ENCODE measurements at regions not wholly inside any gene's neighbourhood (a gene's known extent, or its start where the extent isn't known, plus 50 kb on each side); places are given as distances from the start of the nearest gene placed in this dataset.

- Histone ChIP-seq H3K27me3 (ENCODE audit: insufficient read depth, low read length) (no peaks in the 10 kb centered on the region), H2AFZ (ENCODE audit: low read depth, low read length) (no peak overlapping the region), H3K36me3 (ENCODE audit: insufficient read depth, low read length) (no peaks in the 10 kb centered on the region), H3K4me1 (ENCODE audit: insufficient read depth, low read length) (no peaks in the 10 kb centered on the region), H3K4me3 (ENCODE audit: insufficient read depth, low read depth, low read length) (no peak overlapping the region), H3K27ac (ENCODE audit: low read depth, low read length) (no peak overlapping the region), H3K9me3 (ENCODE audit: insufficient read depth, low read depth, low read length) (no peaks in the 10 kb centered on the region), H3K79me2 (ENCODE audit: insufficient read depth, low read length) (no peaks in the 10 kb centered on the region), H3K9ac (ENCODE audit: low read length) (no peak overlapping the region), H3K4me2 (ENCODE audit: low read length) (no peak overlapping the region), H4K20me1 (ENCODE audit: insufficient read depth, low read length) (no peaks in the 10 kb centered on the region)
- TF ChIP-seq, protein P1, sequence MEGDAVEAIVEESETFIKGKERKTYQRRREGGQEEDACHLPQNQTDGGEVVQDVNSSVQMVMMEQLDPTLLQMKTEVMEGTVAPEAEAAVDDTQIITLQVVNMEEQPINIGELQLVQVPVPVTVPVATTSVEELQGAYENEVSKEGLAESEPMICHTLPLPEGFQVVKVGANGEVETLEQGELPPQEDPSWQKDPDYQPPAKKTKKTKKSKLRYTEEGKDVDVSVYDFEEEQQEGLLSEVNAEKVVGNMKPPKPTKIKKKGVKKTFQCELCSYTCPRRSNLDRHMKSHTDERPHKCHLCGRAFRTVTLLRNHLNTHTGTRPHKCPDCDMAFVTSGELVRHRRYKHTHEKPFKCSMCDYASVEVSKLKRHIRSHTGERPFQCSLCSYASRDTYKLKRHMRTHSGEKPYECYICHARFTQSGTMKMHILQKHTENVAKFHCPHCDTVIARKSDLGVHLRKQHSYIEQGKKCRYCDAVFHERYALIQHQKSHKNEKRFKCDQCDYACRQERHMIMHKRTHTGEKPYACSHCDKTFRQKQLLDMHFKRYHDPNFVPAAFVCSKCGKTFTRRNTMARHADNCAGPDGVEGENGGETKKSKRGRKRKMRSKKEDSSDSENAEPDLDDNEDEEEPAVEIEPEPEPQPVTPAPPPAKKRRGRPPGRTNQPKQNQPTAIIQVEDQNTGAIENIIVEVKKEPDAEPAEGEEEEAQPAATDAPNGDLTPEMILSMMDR (IDR thresholded peaks at IDR 0.05; ENCODE audit: insufficient read depth, low read depth, low read length), result no peak
- TF ChIP-seq EZH2 (IDR thresholded peaks at IDR 0.05; ENCODE audit: insufficient read depth, low read length), result no peak
- FAIRE-seq (no peak), DNase-seq (ENCODE audit: low read depth) (no peak)
- Mint-ChIP-seq H3K27ac (ENCODE audit: unreplicated experiment) (no peak overlapping the region), H3K4me3 (ENCODE audit: unreplicated experiment) (no peak overlapping the region), H3K27me3 (ENCODE audit: low read depth, unreplicated experiment) (no peaks in the 10 kb centered on the region), H3K9me3 (ENCODE audit: unreplicated experiment) (peaks cover 7% of the 10 kb centered on the region), H3K4me1 (ENCODE audit: low read depth, unreplicated experiment) (no peaks in the 10 kb centered on the region), H3K36me3 (ENCODE audit: low read depth, unreplicated experiment) (no peaks in the 10 kb centered on the region)
Measured at GRCh38 chr5:120207129-120207528, 257.0 kb upstream of the PRR16 start.

DNA sequence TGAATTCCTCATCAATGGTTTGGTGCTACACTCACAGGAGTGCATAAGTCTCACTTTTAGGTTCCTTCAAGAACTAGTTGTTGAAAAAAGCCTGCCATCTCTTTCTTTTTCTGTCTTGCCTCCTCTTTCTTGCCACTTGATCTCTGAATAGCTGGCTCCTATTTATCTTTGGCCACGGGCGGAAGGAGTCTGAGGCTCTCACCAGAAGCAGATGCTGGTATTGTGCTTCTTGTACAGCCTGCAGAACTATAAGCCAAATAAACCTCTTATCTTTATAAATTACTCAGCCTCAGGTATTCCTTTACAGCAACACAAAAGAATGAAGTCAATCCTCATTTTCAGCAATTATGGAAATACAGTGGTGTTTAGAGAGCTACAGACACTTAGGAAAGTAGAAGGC, 247.1 kb upstream of the PRR16 start:
- FAIRE-seq (no peak), DNase-seq (ENCODE audit: low read depth) (no peak)
- no peak overlapping the region for H2AFZ ChIP-seq (ENCODE audit: low read depth, low read length)
- no peaks in the 10 kb centered on the region for H3K9me3 ChIP-seq (ENCODE audit: insufficient read depth, low read depth, low read length)
- no peak overlapping the region for H3K4me2 ChIP-seq (ENCODE audit: low read length)
- H3K4me3 Mint-ChIP-seq (ENCODE audit: unreplicated experiment), result no peak overlapping the region
- no peaks in the 10 kb centered on the region for H3K36me3 Mint-ChIP-seq (ENCODE audit: low read depth, unreplicated experiment)
- H3K4me1 ChIP-seq (ENCODE audit: insufficient read depth, low read length), result no peaks in the 10 kb centered on the region
- no peak overlapping the region for H3K9ac ChIP-seq (ENCODE audit: low read length)
- H3K27ac ChIP-seq (ENCODE audit: low read depth, low read length), result no peak overlapping the region
- no peaks in the 10 kb centered on the region for H3K79me2 ChIP-seq (ENCODE audit: insufficient read depth, low read length)
- no peak for TF ChIP-seq EZH2 (IDR thresholded peaks at IDR 0.05; ENCODE audit: insufficient read depth, low read length)
- TF ChIP-seq, protein P1 (IDR thresholded peaks at IDR 0.05; ENCODE audit: insufficient read depth, low read depth, low read length), result no peak
- H3K27ac Mint-ChIP-seq (ENCODE audit: unreplicated experiment), result no peak overlapping the region
- no peaks in the 10 kb centered on the region for H3K9me3 Mint-ChIP-seq (ENCODE audit: unreplicated experiment)
- no peaks in the 10 kb centered on the region for H3K36me3 ChIP-seq (ENCODE audit: insufficient read depth, low read length)
- H4K20me1 ChIP-seq (ENCODE audit: insufficient read depth, low read length), result no peaks in the 10 kb centered on the region
- no peaks in the 10 kb centered on the region for H3K4me1 Mint-ChIP-seq (ENCODE audit: low read depth, unreplicated experiment)
- no peaks in the 10 kb centered on the region for H3K27me3 Mint-ChIP-seq (ENCODE audit: low read depth, unreplicated experiment)
- H3K4me3 ChIP-seq (ENCODE audit: insufficient read depth, low read depth, low read length), result no peak overlapping the region
- no peaks in the 10 kb centered on the region for H3K27me3 ChIP-seq (ENCODE audit: insufficient read depth, low read length)

DNA sequence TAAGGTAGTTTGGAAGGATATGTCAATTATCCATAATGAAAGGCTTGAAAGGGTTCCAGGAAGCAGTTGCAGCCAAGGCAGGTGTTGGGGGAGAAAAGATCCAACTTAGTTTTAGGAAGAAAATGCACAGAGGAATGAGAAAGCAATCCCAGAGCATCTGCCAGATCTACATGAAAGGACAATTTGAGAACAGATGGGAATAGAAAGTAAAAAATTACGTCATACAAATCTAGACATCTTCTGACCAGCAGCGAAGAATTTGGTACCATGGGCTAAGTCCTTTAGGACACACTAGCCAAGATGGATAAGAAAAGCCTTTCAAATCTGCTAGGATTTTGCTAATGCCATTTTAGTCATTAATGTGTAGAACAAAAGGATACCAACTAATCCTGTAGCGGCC, 244.1 kb upstream of the PRR16 start:
- Histone ChIP-seq H3K79me2 (ENCODE audit: insufficient read depth, low read length) (no peaks in the 10 kb centered on the region), H2AFZ (ENCODE audit: low read depth, low read length) (no peak overlapping the region), H3K27me3 (ENCODE audit: insufficient read depth, low read length) (no peaks in the 10 kb centered on the region), H3K4me2 (ENCODE audit: low read length) (no peak overlapping the region), H3K9me3 (ENCODE audit: insufficient read depth, low read depth, low read length) (no peaks in the 10 kb centered on the region), H4K20me1 (ENCODE audit: insufficient read depth, low read length) (no peaks in the 10 kb centered on the region), H3K36me3 (ENCODE audit: insufficient read depth, low read length) (no peaks in the 10 kb centered on the region), H3K9ac (ENCODE audit: low read length) (no peak overlapping the region), H3K4me3 (ENCODE audit: insufficient read depth, low read depth, low read length) (no peak overlapping the region), H3K4me1 (ENCODE audit: insufficient read depth, low read length) (no peaks in the 10 kb centered on the region), H3K27ac (ENCODE audit: low read depth, low read length) (no peak overlapping the region)
- no peaks in the 10 kb centered on the region for H3K27me3 Mint-ChIP-seq (ENCODE audit: low read depth, unreplicated experiment)
- H3K4me1 Mint-ChIP-seq (ENCODE audit: low read depth, unreplicated experiment), result no peaks in the 10 kb centered on the region
- no peak for TF ChIP-seq EZH2 (IDR thresholded peaks at IDR 0.05; ENCODE audit: insufficient read depth, low read length)
- TF ChIP-seq, protein P1 (IDR thresholded peaks at IDR 0.05; ENCODE audit: insufficient read depth, low read depth, low read length), result no peak
- H3K36me3 Mint-ChIP-seq (ENCODE audit: low read depth, unreplicated experiment), result no peaks in the 10 kb centered on the region
- FAIRE-seq, result no peak
- no peak overlapping the region for H3K4me3 Mint-ChIP-seq (ENCODE audit: unreplicated experiment)
- no peak for DNase-seq (ENCODE audit: low read depth)
- no peak overlapping the region for H3K27ac Mint-ChIP-seq (ENCODE audit: unreplicated experiment)
- no peaks in the 10 kb centered on the region for H3K9me3 Mint-ChIP-seq (ENCODE audit: unreplicated experiment)
